ENCODE measurements at regions not wholly inside any gene's neighbourhood (a gene's known extent, or its start where the extent isn't known, plus 50 kb on each side); places are given as distances from the start of the nearest gene placed in this dataset.

DNA sequence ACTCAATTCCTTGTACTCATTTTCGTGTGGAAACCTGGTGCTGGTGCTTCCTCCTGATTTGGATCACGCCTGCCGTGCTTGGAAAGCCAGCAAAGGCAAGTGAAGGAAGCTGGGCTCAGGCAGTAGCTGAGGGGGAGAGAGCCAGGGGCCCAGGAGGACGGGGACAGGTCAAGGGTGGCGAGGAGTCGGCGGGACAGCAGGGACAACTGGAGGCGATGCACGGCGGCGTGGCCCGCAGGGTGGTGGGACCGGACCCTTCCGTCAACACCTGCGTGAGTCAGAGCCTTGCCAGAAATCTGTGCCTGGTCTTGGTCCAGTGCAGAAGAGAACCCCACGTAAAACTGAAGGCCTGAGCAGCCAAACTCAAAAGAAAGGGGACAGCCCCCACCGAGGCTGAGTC lies 309.7 kb upstream of the SHH start:
- no peak for FAIRE-seq
- H3K9me3 ChIP-seq (ENCODE audit: insufficient read depth, low read depth, low read length): peaks cover 3% of the 10 kb centered on the region

DNA sequence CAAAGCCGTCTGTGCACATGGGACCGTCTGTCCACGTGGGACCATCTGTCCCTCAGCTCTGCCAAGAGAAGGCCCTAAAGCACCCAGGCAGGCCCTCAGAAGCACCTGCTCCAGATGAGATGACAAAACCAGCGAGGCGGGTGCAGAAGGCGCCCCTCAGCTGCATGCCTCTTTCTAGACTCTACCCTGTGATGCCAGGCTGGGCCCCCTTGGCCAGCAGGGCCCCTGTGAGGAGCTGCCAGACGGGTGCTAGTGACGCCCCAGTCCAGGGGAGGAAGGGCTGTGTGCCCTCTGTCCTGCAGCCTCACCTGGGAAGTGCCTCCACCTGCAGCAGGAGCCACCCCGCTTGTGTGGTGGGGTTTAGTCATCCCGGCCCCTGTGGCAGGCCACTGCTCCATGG lies 309.2 kb upstream of the SHH start:
- H3K36me3 ChIP-seq (ENCODE audit: insufficient read depth, low read length): no peaks in the 10 kb centered on the region
- FAIRE-seq (no peak), DNase-seq (ENCODE audit: low read depth) (no peak)
- H3K79me2 ChIP-seq (ENCODE audit: insufficient read depth, low read length): no peaks in the 10 kb centered on the region
- no peak overlapping the region for H2AFZ ChIP-seq (ENCODE audit: low read depth, low read length)
- H3K4me2 ChIP-seq (ENCODE audit: low read length): no peak overlapping the region
- Mint-ChIP-seq H3K27me3 (ENCODE audit: low read depth, unreplicated experiment) (peaks cover 22% of the 10 kb centered on the region), H3K4me3 (ENCODE audit: unreplicated experiment) (no peak overlapping the region), H3K9me3 (ENCODE audit: unreplicated experiment) (no peaks in the 10 kb centered on the region), H3K4me1 (ENCODE audit: low read depth, unreplicated experiment) (no peaks in the 10 kb centered on the region), H3K36me3 (ENCODE audit: low read depth, unreplicated experiment) (no peaks in the 10 kb centered on the region), H3K27ac (ENCODE audit: unreplicated experiment) (no peak overlapping the region)
- no peaks in the 10 kb centered on the region for H4K20me1 ChIP-seq (ENCODE audit: insufficient read depth, low read length)
- H3K27me3 ChIP-seq (ENCODE audit: insufficient read depth, low read length): no peaks in the 10 kb centered on the region
- H3K27ac ChIP-seq (ENCODE audit: low read depth, low read length): no peak overlapping the region
- H3K9ac ChIP-seq (ENCODE audit: low read length): no peak overlapping the region
- TF ChIP-seq, protein P1, sequence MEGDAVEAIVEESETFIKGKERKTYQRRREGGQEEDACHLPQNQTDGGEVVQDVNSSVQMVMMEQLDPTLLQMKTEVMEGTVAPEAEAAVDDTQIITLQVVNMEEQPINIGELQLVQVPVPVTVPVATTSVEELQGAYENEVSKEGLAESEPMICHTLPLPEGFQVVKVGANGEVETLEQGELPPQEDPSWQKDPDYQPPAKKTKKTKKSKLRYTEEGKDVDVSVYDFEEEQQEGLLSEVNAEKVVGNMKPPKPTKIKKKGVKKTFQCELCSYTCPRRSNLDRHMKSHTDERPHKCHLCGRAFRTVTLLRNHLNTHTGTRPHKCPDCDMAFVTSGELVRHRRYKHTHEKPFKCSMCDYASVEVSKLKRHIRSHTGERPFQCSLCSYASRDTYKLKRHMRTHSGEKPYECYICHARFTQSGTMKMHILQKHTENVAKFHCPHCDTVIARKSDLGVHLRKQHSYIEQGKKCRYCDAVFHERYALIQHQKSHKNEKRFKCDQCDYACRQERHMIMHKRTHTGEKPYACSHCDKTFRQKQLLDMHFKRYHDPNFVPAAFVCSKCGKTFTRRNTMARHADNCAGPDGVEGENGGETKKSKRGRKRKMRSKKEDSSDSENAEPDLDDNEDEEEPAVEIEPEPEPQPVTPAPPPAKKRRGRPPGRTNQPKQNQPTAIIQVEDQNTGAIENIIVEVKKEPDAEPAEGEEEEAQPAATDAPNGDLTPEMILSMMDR (IDR thresholded peaks at IDR 0.05; ENCODE audit: insufficient read depth, low read depth, low read length): no peak
- TF ChIP-seq EZH2 (IDR thresholded peaks at IDR 0.05; ENCODE audit: insufficient read depth, low read length): no peak
- H3K4me1 ChIP-seq (ENCODE audit: insufficient read depth, low read length): no peaks in the 10 kb centered on the region
- H3K9me3 ChIP-seq (ENCODE audit: insufficient read depth, low read depth, low read length): peaks cover 3% of the 10 kb centered on the region
- H3K4me3 ChIP-seq (ENCODE audit: insufficient read depth, low read depth, low read length): no peak overlapping the region

More for the DNA sequence above, 309.7 kb upstream of the SHH start:
- H3K79me2 ChIP-seq (ENCODE audit: insufficient read depth, low read length): no peaks in the 10 kb centered on the region
- no peaks in the 10 kb centered on the region for H3K4me1 ChIP-seq (ENCODE audit: insufficient read depth, low read length)
- no peak overlapping the region for H3K27ac Mint-ChIP-seq (ENCODE audit: unreplicated experiment)
- no peaks in the 10 kb centered on the region for H3K27me3 ChIP-seq (ENCODE audit: insufficient read depth, low read length)
- H3K27ac ChIP-seq (ENCODE audit: low read depth, low read length): no peak overlapping the region
- no peaks in the 10 kb centered on the region for H3K9me3 Mint-ChIP-seq (ENCODE audit: unreplicated experiment)
- no peak overlapping the region for H3K4me3 Mint-ChIP-seq (ENCODE audit: unreplicated experiment)
- no peaks in the 10 kb centered on the region for H3K36me3 Mint-ChIP-seq (ENCODE audit: low read depth, unreplicated experiment)
- H3K9ac ChIP-seq (ENCODE audit: low read length): no peak overlapping the region
- TF ChIP-seq EZH2 (IDR thresholded peaks at IDR 0.05; ENCODE audit: insufficient read depth, low read length): no peak
- TF ChIP-seq, protein P1 (IDR thresholded peaks at IDR 0.05; ENCODE audit: insufficient read depth, low read depth, low read length): no peak
- peaks cover 22% of the 10 kb centered on the region for H3K27me3 Mint-ChIP-seq (ENCODE audit: low read depth, unreplicated experiment)
- no peak overlapping the region for H2AFZ ChIP-seq (ENCODE audit: low read depth, low read length)
- no peak overlapping the region for H3K4me2 ChIP-seq (ENCODE audit: low read length)
- H3K4me1 Mint-ChIP-seq (ENCODE audit: low read depth, unreplicated experiment): no peaks in the 10 kb centered on the region
- DNase-seq (ENCODE audit: low read depth): no peak
- no peak overlapping the region for H3K4me3 ChIP-seq (ENCODE audit: insufficient read depth, low read depth, low read length)
- H3K36me3 ChIP-seq (ENCODE audit: insufficient read depth, low read length): no peaks in the 10 kb centered on the region
- no peaks in the 10 kb centered on the region for H4K20me1 ChIP-seq (ENCODE audit: insufficient read depth, low read length)

DNA sequence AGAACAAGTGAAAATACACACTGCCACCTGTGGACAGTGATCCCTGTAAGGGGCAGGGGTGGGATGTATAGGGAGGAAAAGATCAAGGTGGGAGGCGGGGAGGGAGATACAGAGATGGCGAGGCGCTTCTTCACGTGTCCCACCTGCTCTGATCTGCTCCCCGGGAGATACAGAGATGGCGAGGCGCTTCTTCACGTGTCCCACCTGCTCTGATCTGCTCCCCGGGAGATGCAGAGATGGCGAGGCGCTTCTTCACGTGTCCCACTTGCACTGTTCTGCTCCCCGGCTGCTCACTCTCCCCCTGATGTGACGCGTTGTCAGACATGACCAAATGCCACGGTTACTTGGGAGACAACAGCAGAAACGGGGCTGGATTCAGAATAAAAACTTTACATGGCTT lies 308.3 kb upstream of the SHH start:
- Mint-ChIP-seq H3K4me3 (ENCODE audit: unreplicated experiment) (no peak overlapping the region), H3K27me3 (ENCODE audit: low read depth, unreplicated experiment) (peaks cover 21% of the 10 kb centered on the region), H3K4me1 (ENCODE audit: low read depth, unreplicated experiment) (no peaks in the 10 kb centered on the region), H3K27ac (ENCODE audit: unreplicated experiment) (no peak overlapping the region), H3K9me3 (ENCODE audit: unreplicated experiment) (no peaks in the 10 kb centered on the region), H3K36me3 (ENCODE audit: low read depth, unreplicated experiment) (no peaks in the 10 kb centered on the region)
- H3K27ac ChIP-seq (ENCODE audit: low read depth, low read length): no peak overlapping the region
- H3K4me1 ChIP-seq (ENCODE audit: insufficient read depth, low read length): no peaks in the 10 kb centered on the region
- H3K9ac ChIP-seq (ENCODE audit: low read length): no peak overlapping the region
- no peaks in the 10 kb centered on the region for H4K20me1 ChIP-seq (ENCODE audit: insufficient read depth, low read length)
- no peaks in the 10 kb centered on the region for H3K36me3 ChIP-seq (ENCODE audit: insufficient read depth, low read length)
- H3K4me3 ChIP-seq (ENCODE audit: insufficient read depth, low read depth, low read length): no peak overlapping the region
- no peak for TF ChIP-seq EZH2 (IDR thresholded peaks at IDR 0.05; ENCODE audit: insufficient read depth, low read length)
- TF ChIP-seq, protein P1 (IDR thresholded peaks at IDR 0.05; ENCODE audit: insufficient read depth, low read depth, low read length): no peak
- peaks cover 3% of the 10 kb centered on the region for H3K9me3 ChIP-seq (ENCODE audit: insufficient read depth, low read depth, low read length)
- H3K4me2 ChIP-seq (ENCODE audit: low read length): no peak overlapping the region
- FAIRE-seq (no peak), DNase-seq (ENCODE audit: low read depth) (no peak)
- H3K27me3 ChIP-seq (ENCODE audit: insufficient read depth, low read length): no peaks in the 10 kb centered on the region
- no peak overlapping the region for H2AFZ ChIP-seq (ENCODE audit: low read depth, low read length)
- no peaks in the 10 kb centered on the region for H3K79me2 ChIP-seq (ENCODE audit: insufficient read depth, low read length)
